ENCODE measurements at regions not wholly inside any gene's neighbourhood (a gene's known extent, or its start where the extent isn't known, plus 50 kb on each side); places are given as distances from the start of the nearest gene placed in this dataset.

- no peak for TF ChIP-seq CTCF (IDR thresholded peaks at IDR 0.05)
- TF ChIP-seq POLR2A (IDR thresholded peaks at IDR 0.05), result no peak
Measured at GRCh38 chr6:27154696-27155095, 92.8 kb upstream of the PRSS16 start.

Data from tibial nerve (tissue), 3 donors.